ENCODE measurements at regions not wholly inside any gene's neighbourhood (a gene's known extent, or its start where the extent isn't known, plus 50 kb on each side); places are given as distances from the start of the nearest gene placed in this dataset.

GRCh38 chr7:42350801-42351200, 113.8 kb upstream of the GLI3 start:
- FAIRE-seq, result no peak
- ChIA-PET POLR2A (no interaction called here), CTCF (ENCODE audit: low intra/inter-chr PET ratio) (no interaction called here)
- H3K79me2 ChIP-seq (ENCODE audit: control insufficient read depth, insufficient read depth, low read length), result no peaks in the 10 kb centered on the region
- no peaks in the 10 kb centered on the region for H3K4me1 ChIP-seq (replicated peaks in 1 of 2; ENCODE audit: control insufficient read depth in 2 of 2, insufficient read depth in 2 of 2, low read length in 2 of 2)
- H3K27ac ChIP-seq (ENCODE audit: extremely low read depth, low read depth, low read length), result no peak overlapping the region
- H2AFZ ChIP-seq (ENCODE audit: low read depth, low read length), result no peak overlapping the region
- intact Hi-C loops (cut with micrococcal nuclease), result no loop called here
- no peak overlapping the region for H3K9ac ChIP-seq (ENCODE audit: insufficient read depth in 1 of 2, low read depth in 2 of 2, low read length in 2 of 2)
- TF ChIP-seq HBP1 (CRISPR knock-in tag; IDR thresholded peaks at IDR 0.05), result no peak
- TF ChIP-seq ILK (tag; IDR thresholded peaks at IDR 0.05; ENCODE audit: borderline replicate concordance, low read depth), result no peak
- TF ChIP-seq KDM1A (IDR thresholded peaks at IDR 0.05), result no peak
- TF ChIP-seq BRF2 (IDR thresholded peaks at IDR 0.05; ENCODE audit: borderline replicate concordance, insufficient read depth, insufficient read length), result no peak
- TF ChIP-seq CREB5 (CRISPR knock-in tag; IDR thresholded peaks at IDR 0.05), result no peak
- no peak for TF ChIP-seq CBX5 (IDR thresholded peaks at IDR 0.05; ENCODE audit: borderline replicate concordance, low read depth)
- TF ChIP-seq GABPA (tag; conservative IDR thresholded peaks at IDR 0.05; ENCODE audit: low read depth), result no peak
- TF ChIP-seq ATF6 (CRISPR knock-in tag; IDR thresholded peaks at IDR 0.05), result no peak
- no peak for TF ChIP-seq RUNX1 (IDR thresholded peaks at IDR 0.05; ENCODE audit: low read depth)
- no peak for TF ChIP-seq ZEB2 (IDR thresholded peaks at IDR 0.05)
- TF ChIP-seq TEAD4 (IDR thresholded peaks at IDR 0.05; ENCODE audit: low read length), result no peak
- TF ChIP-seq TEAD4 (CRISPR knock-in tag; IDR thresholded peaks at IDR 0.05; ENCODE audit: borderline replicate concordance), result no peak
- TF ChIP-seq CREBBP (IDR thresholded peaks at IDR 0.05; ENCODE audit: low read depth, low read length), result no peak
- no peak overlapping the region for H3K4me3 ChIP-seq
- in situ Hi-C loops (cut with MboI), result no loop called here
- 0% methylated on average over 2 of the region's 2 CpGs for WGBS (ENCODE audit: insufficient coverage, low coverage, missing lambda C conversion rate)
- H3K9me1 ChIP-seq (ENCODE audit: control insufficient read depth, insufficient read depth, low read length), result no peaks in the 10 kb centered on the region
- ATAC-seq, result no peak
- H3K27me3 ChIP-seq (ENCODE audit: control insufficient read depth in 2 of 2, insufficient read depth in 2 of 2, low read length in 2 of 2), result no peaks in the 10 kb centered on the region
- H4K20me1 ChIP-seq (replicated peaks; ENCODE audit: control insufficient read depth, insufficient read depth, low read length), result no peaks in the 10 kb centered on the region
- no peak overlapping the region for H3K4me2 ChIP-seq (ENCODE audit: insufficient read depth, low read length)
- no peaks in the 10 kb centered on the region for H3K36me3 ChIP-seq (ENCODE audit: control insufficient read depth, insufficient read depth, low read length)
- no TSS peak for BruUV-seq (replicated peaks)
- no peaks in the 10 kb centered on the region for H3K9me3 ChIP-seq (replicated peaks; ENCODE audit: control insufficient read depth, insufficient read depth, low read depth, low read length)
- DNase-seq (ENCODE audit: extremely low read depth in 1 of 4, low spot score in 3 of 4), result no peak

Measured in K562 (cell line).